IMR-90 (cell line): ENCODE measurements at regions not wholly inside any gene's neighbourhood (a gene's known extent, or its start where the extent isn't known, plus 50 kb on each side); places are given as distances from the start of the nearest gene placed in this dataset.

Experiments used
- ATAC-seq: fragments of 200-7000 bp; cut with Tn5 transposase; 2 replicates; pipeline ENCODE4 v1.9.1; 2020; ENCODE audit warnings: low read depth, mild to moderate bottlenecking, moderate library complexity
- BruUV-seq: library from RNA; stranded (reverse); fragments of 400-500 nt; replicated peaks from 2 replicates; lab custom pipeline; 2021; lab: Mats Ljungman, UMichigan
- CTCF ChIA-PET: fragments of 300-600 bp; formaldehyde crosslinking; extraction: SDS; loops from one replicate; lab custom pipeline; 2021; ENCODE audit warnings: antibody characterized with exemption; lab: Yijun Ruan, JAX
- POLR2A ChIA-PET: fragments of 300-600 bp; sonication (Branson Sonifier 250); formaldehyde crosslinking; loops from one replicate; lab custom pipeline; 2022; ENCODE audit warnings: antibody characterized with exemption; ENCODE audit not compliant: unreplicated experiment; lab: Charles Lee
- DNase-seq: peaks from one replicate; pipeline ENCODE4 v3.0.0; 2013
- H2AFZ ChIP-seq: replicated peaks from 2 replicates; pipeline ENCODE3; 2013; ENCODE audit warnings: low read length, mild to moderate bottlenecking; ENCODE audit not compliant: poor library complexity
- H2AK5ac ChIP-seq: 2 replicates; pipeline ENCODE4 v1.6.1; 2013; ENCODE audit warnings: low read depth, low read length, inconsistent platforms
- H2AK9ac ChIP-seq: replicated peaks from 2 replicates; pipeline ENCODE3; 2013; ENCODE audit warnings: mild to moderate bottlenecking, low read depth, low read length, moderate library complexity; ENCODE audit not compliant: poor library complexity
- H2BK120ac ChIP-seq: 2 replicates; pipeline ENCODE4 v1.6.1; 2013; ENCODE audit warnings: low read depth, low read length, inconsistent platforms
- H2BK15ac ChIP-seq: 3 replicates; pipeline ENCODE4 v1.6.1; 2013; ENCODE audit warnings: low read depth, low read length, inconsistent platforms
- H2BK20ac ChIP-seq: 2 replicates; pipeline ENCODE4 v1.6.1; 2013; ENCODE audit warnings: low read depth, mild to moderate bottlenecking, inconsistent platforms, low read length, moderate library complexity
- H2BK5ac ChIP-seq: 2 replicates; pipeline ENCODE4 v1.6.1; 2013; ENCODE audit warnings: mild to moderate bottlenecking, low read depth, low read length, inconsistent platforms; ENCODE audit not compliant: poor library complexity, severe bottlenecking
- H3K14ac ChIP-seq: replicated peaks from 2 replicates; pipeline ENCODE4 v1.6.1; 2013; ENCODE audit warnings: low read depth, low read length, inconsistent platforms
- H3K18ac ChIP-seq: 2 replicates; pipeline ENCODE4 v1.6.1; 2013; ENCODE audit warnings: low read depth, low read length, control low read depth
- H3K23ac ChIP-seq: 2 replicates; pipeline ENCODE4 v1.6.1; 2013; ENCODE audit warnings: low read depth, low read length, inconsistent platforms
- H3K27ac ChIP-seq: 2 replicates; pipeline ENCODE4 v1.5.1; 2013; ENCODE audit warnings: mild to moderate bottlenecking, control low read depth, low read length; ENCODE audit not compliant: insufficient read depth
- H3K27me3 ChIP-seq: 2 replicates; pipeline ENCODE4 v1.6.1; 2013; ENCODE audit warnings: low read length; ENCODE audit not compliant: control insufficient read depth, insufficient read depth
- H3K36me3 ChIP-seq: 2 replicates; pipeline ENCODE4 v1.6.1; 2013; ENCODE audit warnings: low read length, mixed read lengths; ENCODE audit not compliant: control insufficient read depth, insufficient read depth
- H3K4ac ChIP-seq: 2 replicates; pipeline ENCODE4 v1.6.1; 2013; ENCODE audit warnings: low read depth, low read length, inconsistent platforms
- H3K4me1 ChIP-seq: 2 replicates; pipeline ENCODE4 v1.6.1; 2013; ENCODE audit warnings: low read length, mixed read lengths; ENCODE audit not compliant: control insufficient read depth, insufficient read depth
- H3K4me2 ChIP-seq: 2 replicates; pipeline ENCODE4 v1.6.1; 2013; ENCODE audit warnings: low read depth, mild to moderate bottlenecking, control low read depth, low read length, moderate library complexity
- H3K4me3 ChIP-seq: 2 replicates; pipeline ENCODE4 v1.5.1; 2013; ENCODE audit warnings: low read depth, mild to moderate bottlenecking, control low read depth, low read length, moderate library complexity; ENCODE audit not compliant: insufficient read depth
- H3K56ac ChIP-seq: 2 replicates; pipeline ENCODE4 v1.6.1; 2013; ENCODE audit warnings: low read length, inconsistent platforms; ENCODE audit not compliant: insufficient read depth; ENCODE audit errors: extremely low read depth
- H3K79me1 ChIP-seq, 2 experiments: 2 replicates each; pipeline ENCODE4 v1.6.1; 2013; ENCODE audit warnings: low read length in 2 of 2, inconsistent platforms in 1 of 2, low read depth in 1 of 2
- H3K9ac ChIP-seq: 2 replicates; pipeline ENCODE4 v1.6.1; 2013; ENCODE audit warnings: low read depth, low read length, control low read depth
- H3K9me1 ChIP-seq: 2 replicates; pipeline ENCODE4 v1.6.1; 2013; ENCODE audit warnings: low read length, inconsistent platforms; ENCODE audit not compliant: insufficient read depth
- H3K9me3 ChIP-seq: 2 replicates; pipeline ENCODE4 v1.6.1; 2013; ENCODE audit warnings: low read length; ENCODE audit not compliant: control insufficient read depth, insufficient read depth
- H4K20me1 ChIP-seq: 2 replicates; pipeline ENCODE4 v1.6.1; 2013; ENCODE audit warnings: low read length, inconsistent platforms; ENCODE audit not compliant: insufficient read depth
- H4K5ac ChIP-seq: 2 replicates; pipeline ENCODE4 v1.6.1; 2013; ENCODE audit warnings: mild to moderate bottlenecking, low read depth, low read length, control low read depth
- H4K8ac ChIP-seq, 2 experiments: 2 replicates each; pipeline ENCODE4 v1.6.1; 2013; ENCODE audit warnings: low read depth in 2 of 2, low read length in 2 of 2, control low read depth in 1 of 2, inconsistent platforms in 1 of 2
- H4K91ac ChIP-seq: 2 replicates; pipeline ENCODE4 v1.6.1; 2013; ENCODE audit warnings: low read depth, low read length, inconsistent platforms; ENCODE audit not compliant: insufficient read depth
- BHLHE40 ChIP-seq: fragments of 150-350 bp; IDR thresholded peaks from 2 replicates; pipeline ENCODE4 v1.6.1; 2016; ENCODE audit warnings: mild to moderate bottlenecking, low read depth, low read length
- CEBPB ChIP-seq: IDR thresholded peaks from 2 replicates; pipeline ENCODE4 v1.6.1; 2012; ENCODE audit warnings: low read depth, low read length, improper control_type of control experiment
- CHD1 ChIP-seq: IDR thresholded peaks from 2 replicates; pipeline ENCODE4 v1.6.1; 2012; ENCODE audit warnings: low read depth, low read length, improper control_type of control experiment
- FOS ChIP-seq: fragments of 150-350 bp; IDR thresholded peaks from 2 replicates; pipeline ENCODE4 v1.6.1; 2016; ENCODE audit warnings: low read depth, low read length
- MAFK ChIP-seq: IDR thresholded peaks from 2 replicates; pipeline ENCODE4 v1.6.1; 2012; ENCODE audit warnings: low read depth, low read length, improper control_type of control experiment
- MAZ ChIP-seq: IDR thresholded peaks from 2 replicates; pipeline ENCODE4 v1.6.1; 2012; ENCODE audit warnings: low read depth, mild to moderate bottlenecking, low read length, improper control_type of control experiment, moderate library complexity, borderline replicate concordance
- MXI1 ChIP-seq: IDR thresholded peaks from 2 replicates; pipeline ENCODE4 v1.6.1; 2012; ENCODE audit warnings: low read depth, mild to moderate bottlenecking, low read length, moderate library complexity, borderline replicate concordance
- NFE2L2 ChIP-seq: fragments of 150-350 bp; IDR thresholded peaks from 2 replicates; pipeline ENCODE4 v1.6.1; 2016; ENCODE audit warnings: low read depth, mild to moderate bottlenecking, low read length
- POLR2A ChIP-seq: IDR thresholded peaks from 2 replicates; pipeline ENCODE4 v1.6.1; 2012; ENCODE audit warnings: mild to moderate bottlenecking, low read depth, low read length
- RAD21 ChIP-seq: IDR thresholded peaks from 2 replicates; pipeline ENCODE4 v1.6.1; 2012; ENCODE audit warnings: low read length, improper control_type of control experiment
- RCOR1 ChIP-seq: IDR thresholded peaks from 2 replicates; pipeline ENCODE4 v1.6.1; 2012; ENCODE audit warnings: mild to moderate bottlenecking, low read length, improper control_type of control experiment; ENCODE audit not compliant: insufficient replicate concordance
- RFX5 ChIP-seq: IDR thresholded peaks from 2 replicates; pipeline ENCODE4 v1.8.0; 2012; ENCODE audit warnings: low read depth, mild to moderate bottlenecking, low read length, moderate library complexity
- SMC3 ChIP-seq: fragments of 150-350 bp; IDR thresholded peaks from 2 replicates; pipeline ENCODE4 v1.6.1; 2016; ENCODE audit warnings: low read depth, mild to moderate bottlenecking, antibody characterized with exemption, low read length, moderate library complexity
- WGBS, 2 experiments: methylation state at CpG; one replicate each; pipeline versions ENCODE4 v1.1.5 to v1.1.7; 2013; ENCODE audit warnings: missing lambda C conversion rate in 2 of 2; ENCODE audit not compliant: insufficient read length in 1 of 2; ENCODE audit errors: extremely low coverage in 2 of 2; 5-methylcytosine and 5-hydroxymethylcytosine counted together
- dilution Hi-C: fragments of 300-500 bp; cut with HindIII; formaldehyde crosslinking; loops from one replicate; pipeline ENCODE4 v1.14.3; 2018; ENCODE audit warnings: low sequenced_read_pairs; ENCODE audit not compliant: unreplicated experiment
- in situ Hi-C: fragments of 300-500 bp; cut with MboI; formaldehyde crosslinking; loops from 3 replicates; pipeline ENCODE4 v1.14.3; 2019; ENCODE audit warnings: low sequenced_read_pairs, inconsistent platforms, mixed read lengths
- intact Hi-C: fragments of 100-400 bp; cut with micrococcal nuclease; formaldehyde crosslinking; loops from 2 replicates; pipeline ENCODE4 v1.10.0; 2022
- TF ChIP-seq, protein P1 (sequence below): fragments of 150-350 bp; IDR thresholded peaks from 2 replicates; pipeline ENCODE4 v1.6.1; 2016; ENCODE audit warnings: low read depth, mild to moderate bottlenecking, low read length, moderate library complexity, borderline replicate concordance
- TF ChIP-seq, protein P2 (sequence below): fragments of 150-350 bp; IDR thresholded peaks from 2 replicates; pipeline ENCODE4 v1.6.1; 2017; ENCODE audit warnings: mild to moderate bottlenecking, antibody characterized with exemption, low read length, low read depth
- TF ChIP-seq, protein P3 (sequence below): conservative IDR thresholded peaks from 2 replicates; pipeline ENCODE4 v1.5.1; 2012; ENCODE audit warnings: mild to moderate bottlenecking, low read depth, low read length, improper control_type of control experiment

DNA sequence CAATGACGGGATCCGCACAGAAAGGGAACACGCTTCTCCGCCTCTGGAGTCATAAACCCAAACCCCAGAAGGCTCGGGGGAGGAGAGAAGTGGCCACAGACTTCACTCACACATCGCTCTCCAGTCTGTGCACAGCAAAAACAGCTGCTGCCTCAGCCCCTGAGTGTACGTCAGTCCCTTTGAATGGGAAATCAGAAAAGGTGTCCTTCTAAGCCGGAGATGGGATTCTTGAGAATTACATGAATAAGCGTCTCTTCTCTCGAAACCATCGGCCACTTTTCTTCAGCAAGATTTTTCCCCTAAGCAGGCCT lies 78.3 kb downstream of the PDCL3 start:
- Histone ChIP-seq H3K9ac (no peak overlapping the region), H4K20me1 (no peaks in the 10 kb centered on the region), H3K14ac (no peak overlapping the region), H2BK120ac (no peak overlapping the region), H3K9me3 (peaks cover 3% of the 10 kb centered on the region; the same call in 1 of the 2 replicates), H3K4me1 (no peaks in the 10 kb centered on the region), H2AFZ (no peak overlapping the region), H2BK5ac (no peak overlapping the region), H3K18ac (no peak overlapping the region), H3K27me3 (peaks cover 48% of the 10 kb centered on the region), H3K79me1 (no peaks in the 10 kb centered on the region), H2BK20ac (no peak overlapping the region), H3K9me1 (no peaks in the 10 kb centered on the region), H2BK15ac (no peak overlapping the region), H3K56ac (no peak overlapping the region), H4K8ac (no peak overlapping the region), H3K27ac (no peak overlapping the region), H3K36me3 (no peaks in the 10 kb centered on the region), H4K91ac (no peak overlapping the region), H3K4me2 (no peak overlapping the region), H3K4ac (no peak overlapping the region), H3K23ac (no peak overlapping the region), H4K5ac (no peak overlapping the region), H2AK9ac (no peak overlapping the region), H2AK5ac (no peak overlapping the region), H3K4me3 (no peak overlapping the region)
- TF ChIP-seq FOS (no peak), BHLHE40 (no peak), MAZ (no peak), MXI1 (no peak), RCOR1 (no peak), NFE2L2 (no peak), CHD1 (no peak), CEBPB (no peak), RAD21 (no peak), SMC3 (no peak), MAFK (no peak), RFX5 (no peak), POLR2A (no peak)
- TF ChIP-seq, protein P1, sequence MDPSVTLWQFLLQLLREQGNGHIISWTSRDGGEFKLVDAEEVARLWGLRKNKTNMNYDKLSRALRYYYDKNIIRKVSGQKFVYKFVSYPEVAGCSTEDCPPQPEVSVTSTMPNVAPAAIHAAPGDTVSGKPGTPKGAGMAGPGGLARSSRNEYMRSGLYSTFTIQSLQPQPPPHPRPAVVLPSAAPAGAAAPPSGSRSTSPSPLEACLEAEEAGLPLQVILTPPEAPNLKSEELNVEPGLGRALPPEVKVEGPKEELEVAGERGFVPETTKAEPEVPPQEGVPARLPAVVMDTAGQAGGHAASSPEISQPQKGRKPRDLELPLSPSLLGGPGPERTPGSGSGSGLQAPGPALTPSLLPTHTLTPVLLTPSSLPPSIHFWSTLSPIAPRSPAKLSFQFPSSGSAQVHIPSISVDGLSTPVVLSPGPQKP: no peak
- TF ChIP-seq, protein P2, sequence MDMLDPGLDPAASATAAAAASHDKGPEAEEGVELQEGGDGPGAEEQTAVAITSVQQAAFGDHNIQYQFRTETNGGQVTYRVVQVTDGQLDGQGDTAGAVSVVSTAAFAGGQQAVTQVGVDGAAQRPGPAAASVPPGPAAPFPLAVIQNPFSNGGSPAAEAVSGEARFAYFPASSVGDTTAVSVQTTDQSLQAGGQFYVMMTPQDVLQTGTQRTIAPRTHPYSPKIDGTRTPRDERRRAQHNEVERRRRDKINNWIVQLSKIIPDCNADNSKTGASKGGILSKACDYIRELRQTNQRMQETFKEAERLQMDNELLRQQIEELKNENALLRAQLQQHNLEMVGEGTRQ: no peak
- TF ChIP-seq, protein P3, sequence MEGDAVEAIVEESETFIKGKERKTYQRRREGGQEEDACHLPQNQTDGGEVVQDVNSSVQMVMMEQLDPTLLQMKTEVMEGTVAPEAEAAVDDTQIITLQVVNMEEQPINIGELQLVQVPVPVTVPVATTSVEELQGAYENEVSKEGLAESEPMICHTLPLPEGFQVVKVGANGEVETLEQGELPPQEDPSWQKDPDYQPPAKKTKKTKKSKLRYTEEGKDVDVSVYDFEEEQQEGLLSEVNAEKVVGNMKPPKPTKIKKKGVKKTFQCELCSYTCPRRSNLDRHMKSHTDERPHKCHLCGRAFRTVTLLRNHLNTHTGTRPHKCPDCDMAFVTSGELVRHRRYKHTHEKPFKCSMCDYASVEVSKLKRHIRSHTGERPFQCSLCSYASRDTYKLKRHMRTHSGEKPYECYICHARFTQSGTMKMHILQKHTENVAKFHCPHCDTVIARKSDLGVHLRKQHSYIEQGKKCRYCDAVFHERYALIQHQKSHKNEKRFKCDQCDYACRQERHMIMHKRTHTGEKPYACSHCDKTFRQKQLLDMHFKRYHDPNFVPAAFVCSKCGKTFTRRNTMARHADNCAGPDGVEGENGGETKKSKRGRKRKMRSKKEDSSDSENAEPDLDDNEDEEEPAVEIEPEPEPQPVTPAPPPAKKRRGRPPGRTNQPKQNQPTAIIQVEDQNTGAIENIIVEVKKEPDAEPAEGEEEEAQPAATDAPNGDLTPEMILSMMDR: no peak
- DNase-seq (no peak), ATAC-seq (no peak)
- BruUV-seq: no TSS peak
- dilution Hi-C loops: no loop called here
- POLR2A ChIA-PET: no interaction called here
- CTCF ChIA-PET: no interaction called here
- no CpG with 5 or more reads among the region's 11 CpGs for WGBS, 2 experiments
- in situ Hi-C loops: no loop called here
- intact Hi-C loops: no loop called here
